GM12878 (cell line): ENCODE measurements at regions not wholly inside any gene's neighbourhood (a gene's known extent, or its start where the extent isn't known, plus 50 kb on each side); places are given as distances from the start of the nearest gene placed in this dataset.

Source experiments
- ATAC-seq: fragments of 200-7000 bp; cut with Tn5 transposase; 3 replicates; pipeline ENCODE4 v1.9.1; 2020; ENCODE audit warnings: mild to moderate bottlenecking, moderate library complexity
- BruUV-seq: library from RNA; stranded (reverse); fragments of 400-500 nt; replicated peaks from 2 replicates; lab custom pipeline; 2021; lab: Mats Ljungman, UMichigan
- CTCF ChIA-PET: fragments of 300-600 bp; sonication (Branson Sonifier 250); formaldehyde crosslinking; extraction: SDS; loops from one replicate; lab custom pipeline; 2021; ENCODE audit warnings: inconsistent platforms; lab: Yijun Ruan, JAX
- POLR2A ChIA-PET: fragments of 350-600 bp; formaldehyde crosslinking; extraction: SDS; loops from one replicate; lab custom pipeline; 2021; ENCODE audit warnings: inconsistent platforms; lab: Charles Lee
- RAD21 ChIA-PET: fragments of 300-600 bp; sonication (Branson Sonifier 250); formaldehyde crosslinking; loops from one replicate; lab custom pipeline; 2023; ENCODE audit warnings: antibody characterized with exemption; ENCODE audit not compliant: unreplicated experiment; lab: Charles Lee
- SMC1A ChIA-PET: fragments of 300-600 bp; sonication (Branson Sonifier 250); formaldehyde crosslinking; loops from one replicate; lab custom pipeline; 2023; ENCODE audit not compliant: unreplicated experiment, uncharacterized antibody; lab: Charles Lee
- DNase-seq: peaks from one replicate; pipeline ENCODE4 v3.0.0-alpha.2; 2011; ENCODE audit warnings: low read depth, low spot score
- FAIRE-seq: peaks from 3 replicates; lab custom pipeline; 2011; peaks lifted over from hg19 to GRCh38; lab: Jason Lieb, UNC
- H2AFZ ChIP-seq: 2 replicates; pipeline ENCODE4 v1.6.0; 2011; ENCODE audit warnings: low read depth, low read length, control low read depth; ENCODE audit not compliant: control insufficient read depth
- H3K27ac ChIP-seq: 2 replicates; pipeline ENCODE4 v1.5.1; 2011; ENCODE audit warnings: control low read depth; ENCODE audit not compliant: control insufficient read depth, insufficient read depth
- H3K27me3 ChIP-seq, 2 experiments: replicated peaks in 1 of 2; 2 replicates each; pipeline versions ENCODE4 v1.6.0 to v1.6.1; 2011; ENCODE audit warnings: low read length in 1 of 2; ENCODE audit not compliant: control insufficient read depth in 2 of 2, insufficient read depth in 2 of 2
- H3K36me3 ChIP-seq, 2 experiments: 2 replicates each; pipeline ENCODE4 v1.5.1; 2011; ENCODE audit warnings: low read length in 1 of 2; ENCODE audit not compliant: control insufficient read depth in 2 of 2, insufficient read depth in 2 of 2
- H3K4me1 ChIP-seq: 2 replicates; pipeline ENCODE4 v1.6.1; 2011; ENCODE audit warnings: mild to moderate bottlenecking, low read length, moderate library complexity, mixed read lengths; ENCODE audit not compliant: control insufficient read depth, insufficient read depth
- H3K4me2 ChIP-seq: 2 replicates; pipeline ENCODE4 v1.6.0; 2011; ENCODE audit warnings: control low read depth; ENCODE audit not compliant: control insufficient read depth, insufficient read depth
- H3K4me3 ChIP-seq: fragments of 200-600 bp; sonication (generic); 2 replicates; pipeline ENCODE4 v1.5.1; 2016
- H3K79me2 ChIP-seq: 2 replicates; pipeline ENCODE4 v1.6.0; 2011; ENCODE audit warnings: low read length; ENCODE audit not compliant: control insufficient read depth, insufficient read depth
- H3K9ac ChIP-seq: 2 replicates; pipeline ENCODE4 v1.8.0; 2011; ENCODE audit warnings: low read length, control low read depth, mixed read lengths; ENCODE audit not compliant: control insufficient read depth, insufficient read depth
- H3K9me3 ChIP-seq: replicated peaks from 3 replicates; pipeline ENCODE4 v1.5.1; 2011; ENCODE audit warnings: mild to moderate bottlenecking, low read length; ENCODE audit not compliant: control insufficient read depth, insufficient read depth
- H4K20me1 ChIP-seq: 2 replicates; pipeline ENCODE4 v1.6.0; 2011; ENCODE audit not compliant: control insufficient read depth, insufficient read depth
- BACH1 ChIP-seq: fragments of 450-650 bp; IDR thresholded peaks from 2 replicates; pipeline ENCODE4 v1.6.1; 2017; ENCODE audit warnings: mild to moderate bottlenecking, borderline replicate concordance
- EED ChIP-seq: sonication (generic); IDR thresholded peaks from 2 replicates; pipeline ENCODE4 v1.6.1; 2016; ENCODE audit warnings: antibody characterized with exemption, low read depth
- JUND ChIP-seq: IDR thresholded peaks from 2 replicates; pipeline ENCODE4 v1.6.1; 2012; ENCODE audit warnings: low read depth, mild to moderate bottlenecking, low read length, improper control_type of control experiment, moderate library complexity
- KAT2A ChIP-seq: conservative IDR thresholded peaks from 2 replicates; pipeline ENCODE4 v1.6.1; 2011; ENCODE audit warnings: low read depth, low read length; ENCODE audit not compliant: control insufficient read depth
- MTA2 ChIP-seq: fragments of 450-650 bp; IDR thresholded peaks from 2 replicates; pipeline ENCODE4 v1.6.1; 2016; ENCODE audit warnings: low read depth, mild to moderate bottlenecking, moderate library complexity
- MYB ChIP-seq: fragments of 150-350 bp; IDR thresholded peaks from 2 replicates; pipeline ENCODE4 v1.6.1; 2014; ENCODE audit warnings: mild to moderate bottlenecking, low read depth, low read length, borderline replicate concordance
- NFYB ChIP-seq: IDR thresholded peaks from 2 replicates; pipeline ENCODE4 v1.6.1; 2011; ENCODE audit warnings: low read depth, mild to moderate bottlenecking, low read length, improper control_type of control experiment, moderate library complexity; ENCODE audit not compliant: insufficient read depth
- POLR2AphosphoS2 ChIP-seq: IDR thresholded peaks from 2 replicates; pipeline ENCODE4 v1.6.1; 2011; ENCODE audit warnings: low read depth, mild to moderate bottlenecking, low read length, improper control_type of control experiment, moderate library complexity
- SREBF1 ChIP-seq: IDR thresholded peaks from 2 replicates; pipeline ENCODE4 v1.6.1; 2012; ENCODE audit warnings: mild to moderate bottlenecking, low read length
- SUZ12 ChIP-seq: fragments of 200-600 bp; sonication (generic); IDR thresholded peaks from one replicate; pipeline ENCODE4 v1.6.1; 2018; ENCODE audit warnings: antibody characterized with exemption, mild to moderate bottlenecking; ENCODE audit not compliant: unreplicated experiment
- TCF7 ChIP-seq: IDR thresholded peaks from 2 replicates; pipeline ENCODE4 v1.6.1; 2014; ENCODE audit warnings: antibody characterized with exemption, borderline replicate concordance
- YY1 ChIP-seq: IDR thresholded peaks from 2 replicates; pipeline ENCODE4 v1.6.1; 2011; ENCODE audit warnings: low read depth, mild to moderate bottlenecking, low read length
- WGBS: methylation state at CpG from one replicate; pipeline ENCODE4 v1.1.6; 2016; ENCODE audit warnings: low lambda C conversion rate; ENCODE audit not compliant: insufficient replicate concordance, insufficient coverage; ENCODE audit errors: missing lambda C conversion rate; 5-methylcytosine and 5-hydroxymethylcytosine counted together
- in situ Hi-C: fragments of 300-500 bp; cut with MboI; formaldehyde crosslinking; loops from 9 replicates; pipeline ENCODE4 v1.14.3; 2018; ENCODE audit warnings: mixed read lengths
- intact Hi-C: fragments of 100-400 bp; cut with micrococcal nuclease; formaldehyde crosslinking; loops from one replicate; pipeline ENCODE4 v1.14.2; 2022; ENCODE audit not compliant: unreplicated experiment
- TF ChIP-seq, protein P1 (sequence below): IDR thresholded peaks from 2 replicates; pipeline ENCODE4 v1.6.1; 2012; ENCODE audit warnings: low read depth, low read length, improper control_type of control experiment
- TF ChIP-seq, protein P2 (sequence below): fragments of 450-650 bp; IDR thresholded peaks from 2 replicates; pipeline ENCODE4 v1.6.1; 2017; ENCODE audit warnings: low read depth, mild to moderate bottlenecking, moderate library complexity
- TF ChIP-seq, protein P3 (sequence below): fragments of 450-650 bp; conservative IDR thresholded peaks from 2 replicates; pipeline ENCODE4 v1.6.1; 2017; ENCODE audit warnings: mild to moderate bottlenecking, moderate library complexity

DNA sequence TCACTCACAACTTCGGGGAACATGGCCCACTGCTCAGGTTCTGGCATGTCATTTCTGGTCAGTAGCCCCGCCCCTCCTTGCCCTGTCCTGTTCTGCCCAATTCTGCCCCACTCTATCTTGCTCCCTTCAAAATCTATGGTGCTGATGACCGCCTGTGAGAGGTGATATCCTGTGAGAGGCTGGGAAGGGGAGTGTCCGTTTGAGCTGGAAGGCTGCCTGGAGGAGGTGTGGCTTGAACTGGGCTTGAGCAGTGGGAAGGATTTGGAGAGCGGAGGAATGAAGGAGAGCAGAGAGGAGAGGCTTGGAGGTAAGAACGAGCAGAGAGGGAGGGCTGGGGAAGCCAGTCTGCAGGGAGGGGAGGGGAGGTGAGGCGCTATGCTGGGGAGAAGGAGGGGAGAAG, 145.3 kb downstream of the RPS24 start:
- CTCF ChIA-PET, result no interaction called here

More for the DNA sequence above, 145.3 kb downstream of the RPS24 start:
- H3K79me2 ChIP-seq, result no peaks in the 10 kb centered on the region
- WGBS, result 6% methylated on average over 5 of the region's 7 CpGs
- in situ Hi-C loops, result no loop called here
- no TSS peak for BruUV-seq
- H3K27me3 ChIP-seq, result peaks cover 0 to 2% of the 10 kb centered on the region in 2 experiments; a peak in 2 of 4 replicates
- POLR2A ChIA-PET, result no interaction called here
- no peaks in the 10 kb centered on the region for H3K9me3 ChIP-seq
- DNase-seq (no peak), FAIRE-seq (no peak), ATAC-seq (no peak)
- no peak overlapping the region for H3K4me2 ChIP-seq
- H2AFZ ChIP-seq, result no peak overlapping the region
- RAD21 ChIA-PET, result no interaction called here
- SMC1A ChIA-PET, result no interaction called here
- TF ChIP-seq JUND (no peak), TCF7 (no peak), MYB (no peak), POLR2AphosphoS2 (no peak), SREBF1 (no peak), KAT2A (no peak), YY1 (no peak), EED (no peak), NFYB (no peak), SUZ12 (no peak), BACH1 (no peak), MTA2 (no peak)
- TF ChIP-seq, protein P1, sequence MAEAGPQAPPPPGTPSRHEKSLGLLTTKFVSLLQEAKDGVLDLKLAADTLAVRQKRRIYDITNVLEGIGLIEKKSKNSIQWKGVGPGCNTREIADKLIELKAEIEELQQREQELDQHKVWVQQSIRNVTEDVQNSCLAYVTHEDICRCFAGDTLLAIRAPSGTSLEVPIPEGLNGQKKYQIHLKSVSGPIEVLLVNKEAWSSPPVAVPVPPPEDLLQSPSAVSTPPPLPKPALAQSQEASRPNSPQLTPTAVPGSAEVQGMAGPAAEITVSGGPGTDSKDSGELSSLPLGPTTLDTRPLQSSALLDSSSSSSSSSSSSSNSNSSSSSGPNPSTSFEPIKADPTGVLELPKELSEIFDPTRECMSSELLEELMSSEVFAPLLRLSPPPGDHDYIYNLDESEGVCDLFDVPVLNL, result no peak
- TF ChIP-seq, protein P2, sequence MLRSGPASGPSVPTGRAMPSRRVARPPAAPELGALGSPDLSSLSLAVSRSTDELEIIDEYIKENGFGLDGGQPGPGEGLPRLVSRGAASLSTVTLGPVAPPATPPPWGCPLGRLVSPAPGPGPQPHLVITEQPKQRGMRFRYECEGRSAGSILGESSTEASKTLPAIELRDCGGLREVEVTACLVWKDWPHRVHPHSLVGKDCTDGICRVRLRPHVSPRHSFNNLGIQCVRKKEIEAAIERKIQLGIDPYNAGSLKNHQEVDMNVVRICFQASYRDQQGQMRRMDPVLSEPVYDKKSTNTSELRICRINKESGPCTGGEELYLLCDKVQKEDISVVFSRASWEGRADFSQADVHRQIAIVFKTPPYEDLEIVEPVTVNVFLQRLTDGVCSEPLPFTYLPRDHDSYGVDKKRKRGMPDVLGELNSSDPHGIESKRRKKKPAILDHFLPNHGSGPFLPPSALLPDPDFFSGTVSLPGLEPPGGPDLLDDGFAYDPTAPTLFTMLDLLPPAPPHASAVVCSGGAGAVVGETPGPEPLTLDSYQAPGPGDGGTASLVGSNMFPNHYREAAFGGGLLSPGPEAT, result no peak
- TF ChIP-seq, protein P3, sequence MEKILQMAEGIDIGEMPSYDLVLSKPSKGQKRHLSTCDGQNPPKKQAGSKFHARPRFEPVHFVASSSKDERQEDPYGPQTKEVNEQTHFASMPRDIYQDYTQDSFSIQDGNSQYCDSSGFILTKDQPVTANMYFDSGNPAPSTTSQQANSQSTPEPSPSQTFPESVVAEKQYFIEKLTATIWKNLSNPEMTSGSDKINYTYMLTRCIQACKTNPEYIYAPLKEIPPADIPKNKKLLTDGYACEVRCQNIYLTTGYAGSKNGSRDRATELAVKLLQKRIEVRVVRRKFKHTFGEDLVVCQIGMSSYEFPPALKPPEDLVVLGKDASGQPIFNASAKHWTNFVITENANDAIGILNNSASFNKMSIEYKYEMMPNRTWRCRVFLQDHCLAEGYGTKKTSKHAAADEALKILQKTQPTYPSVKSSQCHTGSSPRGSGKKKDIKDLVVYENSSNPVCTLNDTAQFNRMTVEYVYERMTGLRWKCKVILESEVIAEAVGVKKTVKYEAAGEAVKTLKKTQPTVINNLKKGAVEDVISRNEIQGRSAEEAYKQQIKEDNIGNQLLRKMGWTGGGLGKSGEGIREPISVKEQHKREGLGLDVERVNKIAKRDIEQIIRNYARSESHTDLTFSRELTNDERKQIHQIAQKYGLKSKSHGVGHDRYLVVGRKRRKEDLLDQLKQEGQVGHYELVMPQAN, result no peak
- no peak overlapping the region for H3K27ac ChIP-seq
- intact Hi-C loops, result no loop called here
- no peaks in the 10 kb centered on the region for H3K36me3 ChIP-seq
- no peaks in the 10 kb centered on the region for H3K4me1 ChIP-seq
- 0 out of 2 replicates have a peak, but pooled peaks cover 4% of the 10 kb centered on the region for H4K20me1 ChIP-seq
- no peak overlapping the region for H3K4me3 ChIP-seq
- H3K9ac ChIP-seq, result no peak overlapping the region
